ENCODE measurements at regions not wholly inside any gene's neighbourhood (a gene's known extent, or its start where the extent isn't known, plus 50 kb on each side); places are given as distances from the start of the nearest gene placed in this dataset.

GRCh38 chr12:47551426-47551851 lies 154.4 kb downstream of the RPAP3 start:
- TF ChIP-seq CTCF (conservative IDR thresholded peaks at IDR 0.05; ENCODE audit: low read depth, low read length) (no peak), EZH2 (IDR thresholded peaks at IDR 0.05; ENCODE audit: borderline replicate concordance, low read depth, low read length, poor library complexity, severe bottlenecking) (no peak)
